HUES6 (cell line): ENCODE measurements at regions not wholly inside any gene's neighbourhood (a gene's known extent, or its start where the extent isn't known, plus 50 kb on each side); places are given as distances from the start of the nearest gene placed in this dataset.

Experiments
- H3K27ac ChIP-seq: 2 replicates; pipeline ENCODE4 v1.7.0; 2013; ENCODE audit warnings: low read depth, mild to moderate bottlenecking, low read length, inconsistent platforms
- H3K27me3 ChIP-seq: 2 replicates; pipeline ENCODE4 v1.6.1; 2013; ENCODE audit warnings: low read length; ENCODE audit not compliant: control insufficient read depth, insufficient read depth
- H3K36me3 ChIP-seq: 2 replicates; pipeline ENCODE4 v1.6.1; 2013; ENCODE audit warnings: low read length; ENCODE audit not compliant: control insufficient read depth, insufficient read depth
- H3K4me1 ChIP-seq: 2 replicates; pipeline ENCODE4 v1.6.1; 2013; ENCODE audit warnings: low read length; ENCODE audit not compliant: control insufficient read depth, insufficient read depth
- H3K4me3 ChIP-seq: 2 replicates; pipeline ENCODE4 v1.5.1; 2013; ENCODE audit warnings: low read depth, low read length
- H3K9ac ChIP-seq: one replicate; pipeline ENCODE4 v1.6.1; 2013; ENCODE audit warnings: mild to moderate bottlenecking, low read length
- H3K9me3 ChIP-seq: 2 replicates; pipeline ENCODE4 v1.6.1; 2013; ENCODE audit warnings: low read depth, low read length; ENCODE audit not compliant: control insufficient read depth, insufficient read depth

- Histone ChIP-seq H3K36me3 (no peaks in the 10 kb centered on the region), H3K27ac (no peak overlapping the region), H3K27me3 (no peaks in the 10 kb centered on the region), H3K4me3 (no peak overlapping the region), H3K4me1 (peaks cover 20% of the 10 kb centered on the region), H3K9me3 (no peaks in the 10 kb centered on the region), H3K9ac (no peak overlapping the region)
These were observed 522.8 kb upstream of the TBX3 start for GRCh38 chr12:115206801-115207200.

DNA sequence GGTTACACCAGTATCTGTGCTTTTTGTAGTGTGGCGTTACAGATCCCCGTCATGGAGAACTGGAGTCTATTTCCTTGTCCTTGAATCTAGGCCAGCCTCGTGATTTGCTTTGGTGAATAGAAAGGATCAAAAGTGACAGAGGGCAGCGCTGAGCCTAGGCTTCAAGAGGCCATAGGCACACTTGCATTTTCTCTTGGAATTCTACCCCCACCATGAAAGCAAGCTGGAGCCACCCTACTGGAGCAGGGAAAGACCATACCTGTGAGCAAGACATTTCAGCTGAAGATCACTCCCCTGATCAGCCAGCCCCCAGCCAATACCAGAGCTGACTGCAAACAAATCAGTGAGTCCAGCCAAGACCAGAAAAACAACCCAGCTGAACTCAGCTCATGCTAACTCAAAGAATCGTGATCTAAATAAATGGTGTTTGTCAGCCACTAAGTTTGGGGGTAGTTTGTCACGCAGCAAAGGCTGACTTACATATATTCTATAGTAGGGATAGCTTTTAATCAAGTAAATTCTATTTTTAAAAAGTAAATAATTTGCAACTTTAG lies 521.9 kb upstream of the TBX3 start:
- no peaks in the 10 kb centered on the region for H3K9me3 ChIP-seq
- no peak overlapping the region for H3K27ac ChIP-seq
- no peaks in the 10 kb centered on the region for H3K36me3 ChIP-seq
- peaks cover 20% of the 10 kb centered on the region for H3K4me1 ChIP-seq
- no peak overlapping the region for H3K9ac ChIP-seq
- no peak overlapping the region for H3K4me3 ChIP-seq
- no peaks in the 10 kb centered on the region for H3K27me3 ChIP-seq

DNA sequence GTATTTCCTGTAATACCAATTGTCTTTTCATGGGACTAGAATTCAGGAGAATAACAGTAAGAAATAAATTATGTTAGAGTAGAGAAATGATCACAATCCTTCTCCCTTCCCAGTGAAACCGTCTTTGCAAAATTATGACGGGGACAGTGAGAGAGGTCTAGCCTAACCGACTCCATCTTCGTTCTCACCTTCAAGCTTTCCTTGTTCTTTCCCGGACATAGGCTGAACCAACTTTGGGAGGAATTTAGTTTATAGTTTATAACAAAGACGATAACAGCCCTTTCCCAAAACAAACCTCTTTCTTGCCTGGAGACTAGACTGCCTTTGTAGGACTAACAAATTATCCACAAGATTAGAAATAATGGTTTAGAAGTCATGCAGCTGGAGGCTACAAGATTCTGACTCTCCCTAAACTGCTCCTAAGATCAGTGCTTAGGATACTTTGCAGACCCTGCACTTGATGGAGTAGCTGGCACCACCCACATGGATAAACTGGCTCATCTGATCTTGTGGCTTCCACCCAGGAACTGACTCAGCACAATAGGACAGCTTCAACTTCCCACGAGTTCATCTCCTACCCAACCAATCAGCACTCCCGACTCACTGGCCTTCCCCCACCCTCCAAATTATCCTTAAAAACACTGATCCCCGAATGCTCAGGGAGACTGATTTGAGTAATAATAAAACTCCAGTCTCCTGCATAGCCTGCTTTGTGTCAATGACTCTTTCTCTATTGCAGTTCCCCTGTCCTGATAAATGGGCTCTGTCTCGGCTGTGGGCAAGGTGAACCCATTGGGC lies 521.2 kb upstream of the TBX3 start:
- Histone ChIP-seq H3K36me3 (no peaks in the 10 kb centered on the region), H3K9ac (no peak overlapping the region), H3K27ac (no peak overlapping the region), H3K4me1 (peaks cover 20% of the 10 kb centered on the region), H3K9me3 (no peaks in the 10 kb centered on the region), H3K27me3 (no peaks in the 10 kb centered on the region), H3K4me3 (no peak overlapping the region)

- H3K4me3 ChIP-seq, result no peak overlapping the region
- H3K9me3 ChIP-seq, result no peaks in the 10 kb centered on the region
- peaks cover 32% of the 10 kb centered on the region for H3K4me1 ChIP-seq
- H3K36me3 ChIP-seq, result no peaks in the 10 kb centered on the region
- H3K27ac ChIP-seq, result no peak overlapping the region
- no peaks in the 10 kb centered on the region for H3K27me3 ChIP-seq
- H3K9ac ChIP-seq, result no peak overlapping the region
These were observed 519.7 kb upstream of the TBX3 start for GRCh38 chr12:115203701-115204100.

GRCh38 chr12:115201966-115202365 lies 518.0 kb upstream of the TBX3 start:
- H3K9me3 ChIP-seq, result no peaks in the 10 kb centered on the region
- H3K9ac ChIP-seq, result no peak overlapping the region
- no peak overlapping the region for H3K27ac ChIP-seq
- no peaks in the 10 kb centered on the region for H3K36me3 ChIP-seq
- H3K4me3 ChIP-seq, result no peak overlapping the region
- H3K27me3 ChIP-seq, result no peaks in the 10 kb centered on the region
- peaks cover 28% of the 10 kb centered on the region for H3K4me1 ChIP-seq

DNA sequence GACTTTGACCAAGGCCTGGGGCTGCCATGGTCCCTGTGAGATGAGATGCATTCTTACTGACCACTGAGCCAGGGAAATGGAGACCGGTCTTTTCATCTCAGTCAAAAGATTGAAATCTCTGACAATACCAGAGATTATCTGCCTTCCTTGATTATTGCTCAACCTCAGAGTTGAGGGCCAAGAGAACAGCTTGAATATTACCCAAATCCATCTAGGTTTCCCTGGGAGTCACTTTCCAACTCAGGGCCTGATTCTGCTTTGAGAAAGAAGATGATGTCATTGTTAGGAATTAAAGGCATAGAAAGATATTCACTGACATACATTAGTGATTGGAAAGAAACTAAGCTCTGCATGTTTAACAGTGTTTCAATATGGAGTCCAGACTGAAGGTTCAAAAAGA lies 515.9 kb upstream of the TBX3 start:
- Histone ChIP-seq H3K4me3 (no peak overlapping the region), H3K27ac (no peak overlapping the region), H3K36me3 (no peaks in the 10 kb centered on the region), H3K4me1 (peaks cover 20% of the 10 kb centered on the region), H3K27me3 (no peaks in the 10 kb centered on the region), H3K9me3 (no peaks in the 10 kb centered on the region), H3K9ac (no peak overlapping the region)

GRCh38 chr12:115194857-115195256 lies 510.9 kb upstream of the TBX3 start:
- no peak overlapping the region for H3K9ac ChIP-seq
- H3K4me1 ChIP-seq, result peaks cover 17% of the 10 kb centered on the region
- H3K36me3 ChIP-seq, result no peaks in the 10 kb centered on the region
- H3K9me3 ChIP-seq, result no peaks in the 10 kb centered on the region
- no peaks in the 10 kb centered on the region for H3K27me3 ChIP-seq
- H3K4me3 ChIP-seq, result no peak overlapping the region
- H3K27ac ChIP-seq, result no peak overlapping the region

DNA sequence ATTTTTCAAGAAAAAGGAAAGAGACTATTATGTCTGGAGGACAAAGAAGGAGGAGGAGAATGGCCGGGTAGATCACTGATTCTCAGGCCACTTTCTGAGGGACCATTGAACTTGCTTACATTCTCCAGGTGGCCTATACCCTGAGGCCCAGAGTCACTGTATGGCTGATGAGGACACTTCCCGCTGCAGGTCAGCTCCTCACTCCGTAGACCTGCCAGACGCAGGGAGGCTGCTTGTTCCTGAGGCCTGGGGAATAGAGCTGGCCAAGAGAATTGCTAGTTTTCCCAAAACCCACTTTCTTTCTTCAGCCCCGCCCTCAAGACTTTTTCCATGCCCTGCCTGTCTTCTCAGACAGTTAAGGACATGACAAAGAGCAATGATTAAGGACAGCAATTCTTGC lies 510.5 kb upstream of the TBX3 start:
- Histone ChIP-seq H3K27ac (no peak overlapping the region), H3K36me3 (no peaks in the 10 kb centered on the region), H3K9me3 (no peaks in the 10 kb centered on the region), H3K9ac (no peak overlapping the region), H3K4me1 (peaks cover 13% of the 10 kb centered on the region), H3K27me3 (no peaks in the 10 kb centered on the region), H3K4me3 (no peak overlapping the region)

- Histone ChIP-seq H3K9ac (no peak overlapping the region), H3K4me3 (no peak overlapping the region), H3K27ac (no peak overlapping the region), H3K27me3 (no peaks in the 10 kb centered on the region), H3K4me1 (0 out of 2 replicates have a peak, but pooled peaks cover 4% of the 10 kb centered on the region), H3K36me3 (no peaks in the 10 kb centered on the region), H3K9me3 (no peaks in the 10 kb centered on the region)
These were observed 507.4 kb upstream of the TBX3 start for GRCh38 chr12:115191342-115191741.

DNA sequence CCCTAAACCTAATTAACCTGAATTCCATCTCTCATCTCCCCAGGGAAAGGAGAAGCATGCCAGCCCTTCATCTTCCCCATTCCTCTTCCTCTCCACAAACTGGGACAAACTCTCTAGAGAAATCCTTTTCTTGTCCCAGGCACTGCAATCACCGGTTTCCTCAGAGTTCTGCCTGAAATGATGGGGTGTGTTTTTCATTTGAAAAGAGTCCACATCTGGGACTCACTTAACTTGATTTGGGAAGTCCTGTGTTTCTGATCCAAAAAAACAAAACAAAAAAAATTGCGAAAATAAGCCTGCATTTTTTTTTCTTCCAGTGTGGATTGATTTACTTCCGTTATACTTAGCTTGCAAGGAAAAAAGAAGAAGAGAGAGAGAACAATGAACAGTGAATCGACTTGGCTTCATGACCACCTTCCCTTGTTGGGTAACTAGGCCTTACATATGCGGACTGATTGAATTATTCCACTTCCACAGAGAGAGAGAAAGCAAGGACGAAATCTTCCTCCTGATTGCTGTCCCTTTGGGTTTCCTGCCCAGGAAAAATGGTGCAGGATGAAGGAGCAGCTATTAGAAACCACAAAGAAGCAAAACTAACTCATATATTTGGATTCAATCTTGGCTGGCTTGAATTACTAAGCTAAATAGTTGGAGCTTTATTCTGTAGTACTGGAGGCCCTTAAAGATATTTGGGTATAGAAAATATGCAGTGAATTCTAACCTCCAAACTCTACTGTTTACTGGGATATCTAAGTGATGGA lies 506.2 kb upstream of the TBX3 start:
- H3K36me3 ChIP-seq, result no peaks in the 10 kb centered on the region
- H3K9ac ChIP-seq, result no peak overlapping the region
- no peak overlapping the region for H3K4me3 ChIP-seq
- H3K27ac ChIP-seq, result no peak overlapping the region
- H3K27me3 ChIP-seq, result no peaks in the 10 kb centered on the region
- H3K4me1 ChIP-seq, result 0 out of 2 replicates have a peak, but pooled peaks cover 4% of the 10 kb centered on the region
- peaks cover 8% of the 10 kb centered on the region for H3K9me3 ChIP-seq

GRCh38 chr12:115185506-115185905 lies 501.5 kb upstream of the TBX3 start:
- peaks cover 10% of the 10 kb centered on the region for H3K9me3 ChIP-seq
- H3K4me1 ChIP-seq, result no peaks in the 10 kb centered on the region
- H3K36me3 ChIP-seq, result no peaks in the 10 kb centered on the region
- H3K9ac ChIP-seq, result no peak overlapping the region
- no peak overlapping the region for H3K27ac ChIP-seq
- no peaks in the 10 kb centered on the region for H3K27me3 ChIP-seq
- no peak overlapping the region for H3K4me3 ChIP-seq
